BJ (cell line): ENCODE measurements at regions not wholly inside any gene's neighbourhood (a gene's known extent, or its start where the extent isn't known, plus 50 kb on each side); places are given as distances from the start of the nearest gene placed in this dataset.
A peak's percentile ranks its signal among the peaks of the same experiment; 100 is the strongest.
"Not testable (repeated sequence)": the region's sequence is repeated elsewhere in the genome, so short reads cannot be mapped to it uniquely, and the experiment has no call there.

Source experiments
- CTCF ChIA-PET: fragments of 350-600 bp; formaldehyde crosslinking; extraction: SDS; loops from one replicate; lab custom pipeline; 2021; ENCODE audit warnings: antibody characterized with exemption, inconsistent platforms; lab: Yijun Ruan, JAX
- POLR2A ChIA-PET: fragments of 300-600 bp; sonication (Branson Sonifier 250); formaldehyde crosslinking; extraction: SDS; loops from one replicate; lab custom pipeline; 2021; ENCODE audit warnings: antibody characterized with exemption; lab: Charles Lee
- DNase-seq: peaks from one replicate; pipeline ENCODE4 v3.0.0-alpha.2; 2011; ENCODE audit warnings: low read depth
- H3K27me3 ChIP-seq: 2 replicates; pipeline ENCODE4 v1.6.0; 2011; ENCODE audit warnings: low read length; ENCODE audit not compliant: control insufficient read depth, insufficient read depth
- H3K36me3 ChIP-seq: 2 replicates; pipeline ENCODE4 v1.5.1; 2011; ENCODE audit warnings: low read length; ENCODE audit not compliant: control insufficient read depth, insufficient read depth
- H3K4me3 ChIP-seq: 2 replicates; pipeline ENCODE4 v1.5.1; 2011; ENCODE audit warnings: low read depth, mild to moderate bottlenecking, control low read depth, low read length
- TF ChIP-seq, protein P1 (sequence below): IDR thresholded peaks from 2 replicates; pipeline ENCODE4 v1.5.1; 2011; ENCODE audit warnings: low read depth, mild to moderate bottlenecking, control low read depth, inconsistent platforms, low read length, moderate library complexity; ENCODE audit not compliant: insufficient read depth

DNA sequence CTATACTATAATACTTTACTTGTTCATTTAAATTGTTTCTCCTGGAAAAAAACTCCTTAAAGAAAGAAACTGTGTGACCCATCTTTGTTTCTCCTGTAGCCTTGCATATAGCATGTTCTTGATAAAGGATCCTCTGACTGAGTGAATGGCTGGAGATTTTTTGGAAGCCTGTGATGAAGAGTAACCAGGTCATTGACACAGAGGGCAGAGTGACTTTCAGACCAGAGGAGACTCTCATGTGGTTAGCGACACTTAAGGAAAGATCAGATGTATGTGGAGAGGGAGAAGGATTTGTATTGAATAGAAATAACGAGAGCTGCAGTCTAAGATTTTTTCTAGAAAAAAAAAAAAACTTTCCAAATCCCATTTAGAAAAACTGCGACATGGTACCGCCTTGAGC is 85.5 kb downstream of the TRIM43 start:
- TF ChIP-seq, protein P1, sequence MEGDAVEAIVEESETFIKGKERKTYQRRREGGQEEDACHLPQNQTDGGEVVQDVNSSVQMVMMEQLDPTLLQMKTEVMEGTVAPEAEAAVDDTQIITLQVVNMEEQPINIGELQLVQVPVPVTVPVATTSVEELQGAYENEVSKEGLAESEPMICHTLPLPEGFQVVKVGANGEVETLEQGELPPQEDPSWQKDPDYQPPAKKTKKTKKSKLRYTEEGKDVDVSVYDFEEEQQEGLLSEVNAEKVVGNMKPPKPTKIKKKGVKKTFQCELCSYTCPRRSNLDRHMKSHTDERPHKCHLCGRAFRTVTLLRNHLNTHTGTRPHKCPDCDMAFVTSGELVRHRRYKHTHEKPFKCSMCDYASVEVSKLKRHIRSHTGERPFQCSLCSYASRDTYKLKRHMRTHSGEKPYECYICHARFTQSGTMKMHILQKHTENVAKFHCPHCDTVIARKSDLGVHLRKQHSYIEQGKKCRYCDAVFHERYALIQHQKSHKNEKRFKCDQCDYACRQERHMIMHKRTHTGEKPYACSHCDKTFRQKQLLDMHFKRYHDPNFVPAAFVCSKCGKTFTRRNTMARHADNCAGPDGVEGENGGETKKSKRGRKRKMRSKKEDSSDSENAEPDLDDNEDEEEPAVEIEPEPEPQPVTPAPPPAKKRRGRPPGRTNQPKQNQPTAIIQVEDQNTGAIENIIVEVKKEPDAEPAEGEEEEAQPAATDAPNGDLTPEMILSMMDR: no peak
- Histone ChIP-seq H3K27me3 (peaks cover 2% of the 10 kb centered on the region; the same call in 1 of the 2 replicates), H3K36me3 (no peaks in the 10 kb centered on the region), H3K4me3 (no peak overlapping the region)
- no peak for DNase-seq
- ChIA-PET POLR2A (no interaction called here), CTCF (no interaction called here)

DNA sequence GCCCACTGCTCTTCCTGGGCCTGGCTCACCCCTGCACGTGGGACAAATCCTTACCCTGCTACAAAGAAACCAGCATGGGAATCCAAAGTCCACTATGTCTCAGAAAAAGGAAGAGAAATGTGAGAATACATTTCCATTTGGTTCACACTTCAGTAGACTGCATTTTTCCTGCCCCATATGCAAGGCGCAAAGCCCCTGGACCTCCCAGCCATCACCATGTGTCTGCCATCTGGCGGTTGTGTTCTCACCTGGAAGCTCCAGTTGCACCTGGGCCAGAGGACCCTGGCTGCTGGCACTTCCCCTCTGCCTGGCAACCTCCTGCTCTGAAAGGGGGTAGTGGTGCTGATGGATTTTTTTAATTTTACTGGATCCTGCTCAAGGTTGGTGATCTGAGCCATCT is 86.0 kb downstream of the TRIM43 start:
- H3K4me3 ChIP-seq, H3K36me3 ChIP-seq, H3K27me3 ChIP-seq, POLR2A ChIA-PET, DNase-seq, CTCF ChIA-PET: not testable (repeated sequence)

DNA sequence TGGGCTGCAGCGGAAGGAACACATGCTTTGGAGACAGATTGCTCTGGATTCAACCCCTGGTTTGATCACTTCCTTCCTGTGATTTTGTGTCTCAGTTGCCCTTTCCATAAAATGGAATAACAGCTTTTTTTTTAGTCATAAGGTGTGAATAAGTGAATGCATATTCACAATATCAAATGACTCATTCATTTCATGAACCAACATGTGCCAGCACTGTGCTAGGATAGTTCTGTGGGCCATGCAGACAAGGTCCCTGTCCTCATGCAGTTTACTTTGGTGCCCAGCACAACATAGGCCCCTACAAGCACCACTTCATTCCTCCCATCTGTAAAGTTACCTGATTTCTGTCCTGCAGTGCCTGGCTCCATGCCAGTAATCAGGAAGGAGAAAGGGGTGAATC is 89.4 kb downstream of the TRIM43 start:
- POLR2A ChIA-PET, H3K27me3 ChIP-seq, DNase-seq, CTCF ChIA-PET, H3K4me3 ChIP-seq, H3K36me3 ChIP-seq: not testable (repeated sequence)

DNA sequence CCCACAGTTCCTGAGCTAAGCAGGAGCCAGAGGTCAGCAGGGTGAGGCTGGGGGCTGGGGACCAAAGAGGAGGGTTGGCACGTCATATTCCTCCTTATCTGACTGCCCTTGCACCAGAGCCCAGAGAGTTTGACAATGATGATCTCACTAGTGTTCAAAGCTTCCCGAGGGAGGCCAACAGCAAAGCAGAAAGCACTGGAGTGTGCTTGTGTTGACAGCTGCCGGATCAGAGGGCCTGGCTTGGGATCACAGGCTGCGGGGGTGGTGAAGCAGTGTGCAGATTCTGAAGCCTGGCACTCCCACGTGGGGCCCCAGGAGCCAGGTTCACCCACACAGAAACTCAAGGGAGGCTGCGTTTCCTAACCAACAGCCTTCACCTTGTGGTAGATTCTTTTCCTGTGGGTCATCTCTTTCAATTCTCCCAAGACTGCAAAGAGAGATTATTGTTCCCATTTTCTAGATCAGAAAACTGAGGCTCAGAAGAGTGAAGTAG is 89.8 kb downstream of the TRIM43 start:
- DNase-seq, H3K4me3 ChIP-seq, POLR2A ChIA-PET, CTCF ChIA-PET, H3K36me3 ChIP-seq, H3K27me3 ChIP-seq: not testable (repeated sequence)

DNA sequence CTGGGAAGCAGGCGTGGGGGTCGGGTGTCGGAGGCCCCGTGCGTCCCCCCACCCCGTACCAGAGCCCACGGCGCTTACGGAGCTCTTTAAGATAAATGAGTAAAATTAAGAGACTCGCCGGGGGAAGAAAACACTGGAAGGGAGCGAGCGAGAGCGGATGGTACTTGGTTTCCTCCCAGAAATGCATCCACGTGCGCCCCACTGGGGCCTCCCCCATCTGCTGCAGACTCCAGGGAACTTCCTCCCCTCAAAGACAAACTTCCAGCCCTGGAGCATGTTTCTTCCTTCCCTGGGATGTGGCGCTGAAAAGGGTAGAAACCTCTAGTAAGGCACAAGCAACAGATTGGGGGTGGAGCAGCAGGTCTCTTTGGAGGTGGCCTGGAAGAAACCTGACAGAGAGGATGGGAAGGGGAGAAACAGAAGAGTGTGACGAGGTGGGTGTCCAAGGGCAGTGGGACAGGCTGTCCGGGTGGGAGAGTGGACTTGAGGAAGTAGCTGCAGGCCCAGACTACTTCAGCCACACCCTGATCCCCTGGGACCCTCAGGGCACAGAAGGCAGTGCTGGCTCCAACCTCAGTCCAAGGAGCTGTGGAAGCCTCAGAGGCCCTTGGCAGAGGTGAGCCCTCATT is 91.2 kb downstream of the TRIM43 start:
- DNase-seq, H3K27me3 ChIP-seq, H3K36me3 ChIP-seq, POLR2A ChIA-PET: not testable (repeated sequence)
- CTCF ChIA-PET: interaction anchor here (1.0 kb wide), 1 partner anchor 13 kb away, joined by 3 read pairs; no protein-coding TSS in a partner anchor
- H3K4me3 ChIP-seq: peak overlapping the region; percentile 37

DNA sequence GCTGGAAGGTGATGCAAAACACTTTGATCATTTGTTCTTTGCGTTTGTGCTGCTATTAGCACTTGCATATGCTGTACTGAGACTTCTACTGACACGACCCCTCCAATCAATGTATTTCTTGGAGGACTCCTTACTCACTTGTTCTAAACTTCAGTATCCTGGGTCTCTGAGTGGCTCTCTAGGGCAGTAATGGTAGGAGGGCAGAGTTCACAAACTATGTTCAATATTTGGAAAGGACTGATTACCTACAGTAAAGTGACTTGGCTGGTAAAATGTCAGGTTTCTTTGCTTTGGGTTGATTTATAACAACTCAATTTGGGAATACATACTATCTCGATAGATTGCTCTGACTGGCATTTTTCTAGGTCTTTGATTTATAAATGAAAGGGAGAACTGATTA is 93.7 kb downstream of the TRIM43 start:
- no peaks in the 10 kb centered on the region for H3K36me3 ChIP-seq
- no peak overlapping the region for H3K4me3 ChIP-seq
- DNase-seq: no peak
- CTCF ChIA-PET: no interaction called here
- H3K27me3 ChIP-seq: no peaks in the 10 kb centered on the region
- TF ChIP-seq, protein P1: no peak
- POLR2A ChIA-PET: no interaction called here

DNA sequence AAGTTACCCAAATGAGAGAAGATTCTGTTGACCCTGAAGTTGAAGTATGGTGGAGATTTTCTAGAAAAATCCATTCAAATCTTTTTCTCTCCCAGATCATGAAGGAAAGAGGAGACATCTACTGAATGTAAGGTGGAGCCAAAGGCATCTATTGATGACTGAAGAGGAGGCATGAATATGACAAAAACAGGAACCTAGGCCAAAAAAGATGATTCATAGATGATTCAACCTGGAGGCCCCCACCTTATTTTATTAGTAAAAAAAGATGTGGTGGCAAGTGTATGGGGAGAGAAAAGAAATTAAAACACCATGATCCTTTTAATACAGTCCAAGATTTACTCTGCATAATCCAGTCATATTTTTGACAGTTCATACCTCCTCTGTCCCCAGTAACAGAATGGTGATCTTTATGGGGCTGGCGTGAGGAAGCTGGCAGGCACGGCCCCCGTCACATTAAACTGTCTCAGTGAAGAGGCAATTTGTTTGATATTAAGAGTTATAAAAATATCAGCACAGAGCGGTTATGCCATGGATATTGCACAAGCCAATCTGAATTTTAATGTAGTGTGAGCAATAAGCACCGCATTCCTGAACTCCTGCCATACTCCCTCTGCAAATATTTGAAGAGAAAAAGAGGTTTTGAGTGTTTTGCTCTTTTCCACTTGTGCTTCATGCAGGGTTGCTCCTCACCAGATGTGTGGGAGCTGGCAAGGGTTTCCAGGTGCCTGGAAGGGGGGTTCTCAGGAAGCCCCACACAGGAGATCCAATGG is 94.4 kb downstream of the TRIM43 start:
- H3K27me3 ChIP-seq, H3K4me3 ChIP-seq, POLR2A ChIA-PET, CTCF ChIA-PET, H3K36me3 ChIP-seq: not testable (repeated sequence)
- DNase-seq: peak; percentile 67

DNA sequence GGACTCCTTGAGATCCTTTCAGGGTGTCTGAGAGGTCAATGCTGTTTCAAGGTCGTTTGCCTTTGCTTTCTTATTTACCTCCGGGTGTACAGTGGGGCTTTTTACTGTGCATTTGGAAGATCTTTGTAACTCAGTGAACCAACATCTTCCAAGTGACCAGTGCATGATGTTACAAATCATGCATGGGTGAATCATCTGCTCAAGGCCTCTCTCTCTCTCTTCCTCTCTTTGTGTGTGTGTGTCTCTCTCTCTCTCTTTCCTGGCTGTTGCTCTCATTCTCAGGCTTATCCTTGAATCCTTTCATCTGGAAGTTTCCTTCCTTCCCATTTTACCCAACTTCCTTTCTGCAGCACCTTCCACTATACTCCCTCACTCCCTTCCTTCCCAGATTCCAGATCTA is 96.1 kb downstream of the TRIM43 start:
- DNase-seq, H3K36me3 ChIP-seq, POLR2A ChIA-PET, CTCF ChIA-PET, H3K27me3 ChIP-seq, H3K4me3 ChIP-seq: not testable (repeated sequence)

DNA sequence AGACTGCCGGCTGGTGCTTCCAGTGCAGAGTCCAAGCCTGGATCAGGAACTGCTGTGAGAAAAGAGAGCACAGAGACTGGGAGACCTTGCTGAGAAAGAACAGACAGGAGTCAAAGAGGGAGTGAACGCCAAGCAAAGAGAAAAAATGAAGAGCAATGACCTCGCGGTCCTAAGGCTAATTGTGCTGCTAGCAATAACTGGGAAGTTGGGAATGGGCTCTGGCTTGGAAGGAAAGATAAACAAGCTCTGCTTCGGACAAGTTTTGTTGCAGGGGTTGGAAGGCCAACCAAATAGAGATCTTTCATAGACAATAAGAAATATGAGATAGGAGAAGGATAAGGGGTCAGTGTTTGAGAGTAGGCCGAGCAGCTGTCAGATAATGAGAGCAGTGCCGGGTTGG is 99.4 kb downstream of the TRIM43 start:
- H3K4me3 ChIP-seq, H3K27me3 ChIP-seq, CTCF ChIA-PET, H3K36me3 ChIP-seq, DNase-seq, POLR2A ChIA-PET: not testable (repeated sequence)

DNA sequence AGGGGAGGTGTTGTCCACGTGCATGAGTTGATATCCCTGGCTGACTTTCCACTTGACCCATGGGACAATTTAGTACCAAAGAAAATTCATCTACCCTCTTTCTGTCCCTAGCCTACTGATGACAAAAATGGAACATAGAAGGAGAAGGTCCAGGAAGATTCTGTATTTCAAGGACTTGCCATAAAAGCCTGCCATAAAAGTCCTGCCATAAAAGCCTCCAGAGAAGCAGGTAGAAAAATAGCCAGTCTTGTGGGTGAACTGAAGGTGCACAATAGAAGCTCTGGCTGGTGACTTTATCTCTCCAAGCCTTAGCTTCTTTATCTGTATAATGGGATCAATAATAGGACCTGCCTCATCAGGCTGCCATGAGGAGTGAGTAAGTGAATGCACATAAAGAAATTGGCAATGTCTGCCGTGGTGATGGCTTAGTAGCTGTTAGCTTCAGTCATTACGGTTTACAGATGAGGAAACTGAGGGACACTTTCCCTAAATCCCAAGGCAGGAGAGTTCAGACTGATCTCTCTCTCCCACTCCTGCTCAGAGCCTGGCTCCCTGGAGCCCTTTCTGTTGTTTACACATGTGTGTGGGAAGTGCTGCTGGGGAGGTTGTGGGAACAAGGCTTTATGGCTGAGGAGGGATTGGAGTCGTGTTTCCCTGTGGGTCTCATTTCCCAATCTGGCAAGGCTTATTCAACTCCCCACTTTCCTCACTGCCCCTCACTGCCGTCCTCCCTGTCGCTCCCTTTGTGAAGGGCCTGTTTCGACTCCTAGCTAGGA is 101.5 kb downstream of the TRIM43 start:
- CTCF ChIA-PET, H3K36me3 ChIP-seq, POLR2A ChIA-PET, H3K4me3 ChIP-seq, DNase-seq, H3K27me3 ChIP-seq: not testable (repeated sequence)
